Large intestine (tissue), 3 donors: ENCODE measurements at regions not wholly inside any gene's neighbourhood (a gene's known extent, or its start where the extent isn't known, plus 50 kb on each side); places are given as distances from the start of the nearest gene placed in this dataset.

ENCODE experiments used
- DNase-seq, 2 donors: peaks; one replicate each; pipeline versions ENCODE4 v3.0.0 to v3.0.0-alpha.2; 2013
- H3K27ac ChIP-seq: one replicate; pipeline ENCODE4 v1.5.1; 2013; ENCODE audit warnings: low read length
- H3K27me3 ChIP-seq: 2 replicates; pipeline ENCODE4 v1.6.1; 2013; ENCODE audit warnings: low read length; ENCODE audit not compliant: control insufficient read depth, insufficient read depth
- H3K36me3 ChIP-seq: 2 replicates; pipeline ENCODE4 v1.6.1; 2013; ENCODE audit warnings: low read length; ENCODE audit not compliant: control insufficient read depth, insufficient read depth
- H3K4me1 ChIP-seq: one replicate; pipeline ENCODE4 v1.6.1; 2013; ENCODE audit warnings: low read length; ENCODE audit not compliant: control insufficient read depth, insufficient read depth
- H3K4me3 ChIP-seq: one replicate; pipeline ENCODE4 v1.5.1; 2013; ENCODE audit warnings: low read length
- H3K9me3 ChIP-seq: one replicate; pipeline ENCODE4 v1.6.1; 2013; ENCODE audit warnings: mild to moderate bottlenecking, low read depth, low read length, moderate library complexity; ENCODE audit not compliant: control insufficient read depth
- WGBS: methylation state at CpG from one replicate; pipeline ENCODE4 v1.1.5; 2013; ENCODE audit warnings: low lambda C conversion rate; ENCODE audit not compliant: insufficient coverage; 5-methylcytosine and 5-hydroxymethylcytosine counted together

DNA sequence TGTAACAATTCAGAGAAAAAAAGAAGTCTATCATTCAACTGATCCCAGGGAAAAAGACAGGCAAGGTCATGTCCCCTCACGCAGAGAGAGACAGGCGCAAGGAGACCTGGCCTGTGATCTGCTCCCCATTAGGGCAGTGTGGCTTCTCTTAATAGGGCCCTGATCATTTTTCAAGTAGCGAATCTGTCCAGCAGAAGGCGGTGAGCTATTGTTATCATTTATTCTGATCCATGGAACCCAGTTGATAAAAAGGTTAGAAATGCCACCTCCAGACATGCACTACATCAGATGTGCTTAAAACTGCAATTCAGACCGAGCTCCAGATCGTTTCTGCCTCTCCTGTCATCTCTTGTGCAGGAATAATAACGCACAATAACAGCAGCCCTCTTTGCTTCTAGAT is 1025.6 kb upstream of the PIK3C3 start:
- H3K27me3 ChIP-seq = no peaks in the 10 kb centered on the region
- no peaks in the 10 kb centered on the region for H3K9me3 ChIP-seq
- WGBS = 100% methylated on average over 1 of the region's 7 CpGs
- no peaks in the 10 kb centered on the region for H3K36me3 ChIP-seq
- no peak overlapping the region for H3K27ac ChIP-seq
- no peak overlapping the region for H3K4me3 ChIP-seq
- DNase-seq = no peak
- H3K4me1 ChIP-seq = no peaks in the 10 kb centered on the region

- DNase-seq = no peak
- Histone ChIP-seq H3K27me3 (no peaks in the 10 kb centered on the region), H3K4me3 (no peak overlapping the region), H3K4me1 (no peaks in the 10 kb centered on the region), H3K36me3 (no peaks in the 10 kb centered on the region), H3K9me3 (no peaks in the 10 kb centered on the region), H3K27ac (no peak overlapping the region)
- 85% methylated on average over 2 of the region's 5 CpGs for WGBS
These were observed 1028.4 kb upstream of the PIK3C3 start for GRCh38 chr18:40926679-40927078.

DNA sequence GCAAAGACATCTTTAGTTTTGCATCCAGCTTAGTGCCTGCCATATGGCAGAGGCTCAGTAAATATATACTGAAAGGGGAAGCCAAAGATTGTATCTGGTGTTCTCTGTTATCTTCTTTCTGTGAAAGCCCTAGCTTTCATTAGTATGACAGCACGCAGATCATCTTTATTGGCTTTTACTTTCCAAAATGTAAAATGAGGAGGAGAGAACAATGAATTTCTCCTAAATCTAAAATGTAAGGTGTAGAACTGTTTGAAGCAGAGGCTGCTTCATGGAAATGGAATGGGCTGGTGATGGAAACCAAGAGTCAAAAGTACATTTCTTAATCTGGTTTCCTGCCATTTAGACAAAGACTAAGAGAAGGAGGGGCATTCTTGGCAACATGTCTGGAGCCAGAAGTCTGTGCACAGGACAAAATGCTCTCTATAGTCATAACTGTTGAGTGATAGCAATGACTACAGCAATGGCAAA is 1029.9 kb upstream of the PIK3C3 start:
- no peak for DNase-seq
- no peak overlapping the region for H3K4me3 ChIP-seq
- H3K27me3 ChIP-seq = no peaks in the 10 kb centered on the region
- H3K4me1 ChIP-seq = no peaks in the 10 kb centered on the region
- H3K36me3 ChIP-seq = no peaks in the 10 kb centered on the region
- WGBS = 100% methylated on average over 1 of the region's 1 CpG
- H3K27ac ChIP-seq = no peak overlapping the region
- H3K9me3 ChIP-seq = no peaks in the 10 kb centered on the region

DNA sequence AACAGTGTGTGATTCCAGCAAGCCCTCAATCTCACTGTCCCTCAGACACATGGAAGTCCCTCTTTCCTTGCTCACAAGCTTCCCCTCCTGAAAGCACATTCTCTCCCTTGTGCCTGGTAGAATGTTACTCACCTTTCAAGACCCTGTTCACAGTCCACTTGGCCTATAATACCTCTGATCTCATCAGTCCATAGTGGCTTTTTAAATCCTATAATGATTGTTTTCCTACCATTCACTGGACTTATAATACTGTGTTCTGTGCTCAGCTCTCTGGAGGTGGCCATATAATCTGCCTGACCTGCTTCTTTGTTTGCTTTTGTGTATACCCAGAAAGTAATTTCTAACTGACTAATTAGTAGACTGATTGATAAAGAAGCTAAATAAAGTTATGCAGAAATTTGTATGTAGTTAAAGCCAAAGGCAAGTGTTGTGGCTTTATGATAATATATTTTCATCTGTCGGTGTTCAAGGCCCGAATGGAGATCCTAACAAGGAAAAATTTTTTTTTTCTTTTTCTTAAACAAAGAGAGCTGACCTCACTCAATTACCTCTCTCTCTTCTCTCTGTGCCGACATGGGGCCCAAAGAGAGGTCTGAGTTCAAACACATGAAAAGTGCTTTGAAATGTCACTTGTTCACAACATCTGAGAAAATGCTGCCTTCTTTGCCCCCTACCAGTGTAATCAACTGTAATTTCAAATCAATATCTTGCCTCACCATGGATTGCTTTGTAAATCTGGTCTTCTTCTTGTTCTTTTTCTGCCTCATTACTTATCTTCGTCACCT is 1033.0 kb upstream of the PIK3C3 start:
- Histone ChIP-seq H3K36me3 (no peaks in the 10 kb centered on the region), H3K4me3 (no peak overlapping the region), H3K27ac (no peak overlapping the region), H3K27me3 (no peaks in the 10 kb centered on the region), H3K9me3 (no peaks in the 10 kb centered on the region), H3K4me1 (no peaks in the 10 kb centered on the region)
- 93% methylated on average over 3 of the region's 4 CpGs for WGBS
- DNase-seq = no peak

DNA sequence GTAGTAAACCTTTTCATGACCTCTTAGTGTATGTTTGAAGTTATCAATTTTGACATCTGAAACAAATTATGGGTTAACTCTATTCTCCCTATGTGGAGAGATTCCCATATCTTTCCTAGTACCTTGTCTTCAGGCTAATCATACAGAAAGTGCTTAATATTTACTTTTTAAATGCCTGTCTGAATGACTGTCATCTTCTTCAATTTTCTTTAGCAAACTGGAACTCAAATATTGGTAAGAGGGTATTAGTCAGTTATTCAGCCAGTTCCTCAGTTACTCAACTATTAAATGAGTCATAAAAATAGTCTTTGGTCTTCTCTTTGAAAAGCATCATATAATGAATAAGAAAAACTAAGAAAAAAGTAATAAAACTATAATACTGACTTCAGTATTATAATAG is 1038.0 kb upstream of the PIK3C3 start:
- no peak overlapping the region for H3K4me3 ChIP-seq
- H3K27me3 ChIP-seq = no peaks in the 10 kb centered on the region
- H3K4me1 ChIP-seq = no peaks in the 10 kb centered on the region
- no peak for DNase-seq
- no peaks in the 10 kb centered on the region for H3K9me3 ChIP-seq
- H3K36me3 ChIP-seq = no peaks in the 10 kb centered on the region
- no peak overlapping the region for H3K27ac ChIP-seq

DNA sequence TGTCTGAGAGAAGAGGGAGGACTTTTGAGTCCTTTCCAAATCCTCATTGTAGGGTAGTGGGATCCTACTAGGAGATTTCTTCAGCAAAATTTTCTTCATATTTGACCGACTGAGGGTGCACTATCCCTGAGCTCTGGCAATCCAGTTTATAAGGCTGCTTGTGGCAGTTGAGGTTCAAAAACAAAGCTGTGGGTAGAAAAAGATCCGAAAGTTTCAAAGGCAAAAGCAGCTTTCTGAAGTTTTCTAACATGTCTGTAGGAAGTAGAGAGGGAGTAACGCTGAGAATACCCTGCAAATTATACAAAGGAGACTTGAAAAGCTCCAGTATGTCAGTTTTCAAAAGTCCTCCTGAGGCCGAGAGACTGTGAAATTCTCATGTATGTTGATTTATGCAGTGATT is 1039.3 kb upstream of the PIK3C3 start:
- H3K36me3 ChIP-seq = no peaks in the 10 kb centered on the region
- no peak overlapping the region for H3K4me3 ChIP-seq
- H3K4me1 ChIP-seq = no peaks in the 10 kb centered on the region
- H3K9me3 ChIP-seq = no peaks in the 10 kb centered on the region
- no peaks in the 10 kb centered on the region for H3K27me3 ChIP-seq
- no CpG with 5 or more reads among the region's 4 CpGs for WGBS
- DNase-seq = no peak
- no peak overlapping the region for H3K27ac ChIP-seq

GRCh38 chr18:40911582-40912254 is 1043.3 kb upstream of the PIK3C3 start:
- Histone ChIP-seq H3K4me1 (no peaks in the 10 kb centered on the region), H3K27me3 (no peaks in the 10 kb centered on the region), H3K4me3 (no peak overlapping the region), H3K9me3 (no peaks in the 10 kb centered on the region), H3K27ac (no peak overlapping the region), H3K36me3 (no peaks in the 10 kb centered on the region)
- WGBS = no CpG with 5 or more reads among the region's 4 CpGs
- no peak for DNase-seq

- Histone ChIP-seq H3K27me3 (no peaks in the 10 kb centered on the region), H3K9me3 (no peaks in the 10 kb centered on the region), H3K36me3 (no peaks in the 10 kb centered on the region), H3K4me3 (no peak overlapping the region), H3K4me1 (no peaks in the 10 kb centered on the region), H3K27ac (no peak overlapping the region)
- no peak for DNase-seq
- 50% methylated on average over 1 of the region's 3 CpGs for WGBS
These were observed 1044.0 kb upstream of the PIK3C3 start for GRCh38 chr18:40911041-40911440.

- no peaks in the 10 kb centered on the region for H3K27me3 ChIP-seq
- H3K27ac ChIP-seq = no peak overlapping the region
- no peaks in the 10 kb centered on the region for H3K4me1 ChIP-seq
- no peak overlapping the region for H3K4me3 ChIP-seq
- 71% methylated on average over 1 of the region's 2 CpGs for WGBS
- DNase-seq = no peak
- H3K36me3 ChIP-seq = no peaks in the 10 kb centered on the region
- no peaks in the 10 kb centered on the region for H3K9me3 ChIP-seq
These were observed 1047.2 kb upstream of the PIK3C3 start for GRCh38 chr18:40907842-40908241.

DNA sequence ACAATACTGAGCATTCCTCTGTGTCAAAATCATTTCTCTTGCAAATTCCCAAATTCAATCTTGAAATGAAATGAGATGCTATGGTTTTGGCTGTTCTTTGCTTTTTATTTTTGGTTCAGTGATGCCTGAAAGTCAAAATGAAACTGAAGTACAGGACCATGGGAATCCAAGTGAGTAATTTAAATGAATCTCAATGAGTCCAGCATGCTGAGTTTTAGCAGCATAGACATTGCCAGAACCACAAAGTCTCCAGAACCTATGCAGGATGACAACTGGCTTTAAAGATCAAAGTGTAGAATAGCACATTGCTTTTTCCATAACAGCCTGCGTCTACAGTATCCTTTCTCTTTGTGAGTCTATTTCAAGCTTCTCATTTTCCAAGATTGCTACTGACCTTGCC is 1050.7 kb upstream of the PIK3C3 start:
- Histone ChIP-seq H3K9me3 (no peaks in the 10 kb centered on the region), H3K36me3 (no peaks in the 10 kb centered on the region), H3K4me1 (no peaks in the 10 kb centered on the region), H3K27ac (no peak overlapping the region), H3K4me3 (no peak overlapping the region), H3K27me3 (no peaks in the 10 kb centered on the region)
- no peak for DNase-seq
- WGBS = 0% methylated on average over 1 of the region's 1 CpG

DNA sequence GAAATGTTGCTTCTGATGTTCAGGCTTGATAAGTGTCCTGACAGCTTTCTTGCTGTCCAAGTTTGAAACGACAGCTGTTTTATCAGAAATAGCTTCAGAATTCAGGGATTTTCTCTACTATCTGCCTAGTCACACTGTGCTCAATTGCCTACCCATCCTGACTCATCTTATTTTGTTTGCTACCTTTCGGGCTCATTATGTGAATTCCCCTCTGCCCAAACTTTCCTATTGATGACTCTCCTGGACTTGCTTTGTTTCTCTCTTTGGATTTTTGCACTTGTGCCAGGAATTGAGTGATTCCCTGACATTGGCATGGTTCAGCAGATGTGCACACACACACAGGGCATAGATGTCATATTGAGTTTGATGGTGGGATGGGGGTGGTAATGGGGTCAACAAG is 1052.6 kb upstream of the PIK3C3 start:
- 80% methylated on average over 1 of the region's 2 CpGs for WGBS
- no peaks in the 10 kb centered on the region for H3K27me3 ChIP-seq
- no peaks in the 10 kb centered on the region for H3K9me3 ChIP-seq
- DNase-seq = no peak
- no peak overlapping the region for H3K27ac ChIP-seq
- no peak overlapping the region for H3K4me3 ChIP-seq
- H3K4me1 ChIP-seq = no peaks in the 10 kb centered on the region
- no peaks in the 10 kb centered on the region for H3K36me3 ChIP-seq
